HepG2 (cell line): ENCODE measurements at regions not wholly inside any gene's neighbourhood (a gene's known extent, or its start where the extent isn't known, plus 50 kb on each side); places are given as distances from the start of the nearest gene placed in this dataset.
A peak's percentile ranks its signal among the peaks of the same experiment; 100 is the strongest.

Experiments used
- ARID3A ChIP-seq: IDR thresholded peaks from 2 replicates; pipeline ENCODE4 v1.6.1; 2012; ENCODE audit warnings: low read depth, low read length, improper control_type of control experiment
- ATF7-NPFF ChIP-seq: sonication (generic); formaldehyde crosslinking; IDR thresholded peaks from 2 replicates; pipeline ENCODE4 v1.8.1; 2023; ENCODE audit warnings: mild to moderate bottlenecking, low read depth, missing genetic modification reagents, moderate library complexity
- CC2D1A ChIP-seq: sonication (generic); formaldehyde crosslinking; IDR thresholded peaks from 2 replicates; pipeline ENCODE4 v1.8.1; 2023; ENCODE audit warnings: mild to moderate bottlenecking, missing genetic modification reagents
- ETV6 ChIP-seq: sonication (generic); formaldehyde crosslinking; conservative IDR thresholded peaks from 2 replicates; pipeline ENCODE4 v1.4.0; 2020; ENCODE audit warnings: missing genetic modification reagents
- FOXA3 ChIP-seq: IDR thresholded peaks from 2 replicates; pipeline ENCODE4 v1.6.1; 2016; ENCODE audit warnings: missing genetic modification reagents, missing compliant biosample characterization
- FUBP1 ChIP-seq: sonication (generic); formaldehyde crosslinking; IDR thresholded peaks from 2 replicates; pipeline ENCODE4 v1.5.1; 2020; ENCODE audit warnings: missing genetic modification reagents, mild to moderate bottlenecking, borderline replicate concordance
- GTF2F1 ChIP-seq: fragments of 150-350 bp; IDR thresholded peaks from 2 replicates; pipeline ENCODE4 v1.6.1; 2014; ENCODE audit warnings: low read length
- HMGA1 ChIP-seq: sonication (generic); formaldehyde crosslinking; conservative IDR thresholded peaks from 2 replicates; pipeline ENCODE4 v1.4.0; 2020; ENCODE audit warnings: missing genetic modification reagents
- MLLT10 ChIP-seq: sonication (generic); formaldehyde crosslinking; IDR thresholded peaks from 2 replicates; pipeline ENCODE4 v1.4.0; 2020; ENCODE audit warnings: missing genetic modification reagents
- NFE2L1 ChIP-seq: sonication (generic); formaldehyde crosslinking; IDR thresholded peaks from 2 replicates; pipeline ENCODE4 v1.4.0; 2020; ENCODE audit warnings: missing genetic modification reagents, mild to moderate bottlenecking, borderline replicate concordance
- NR2C2 ChIP-seq: sonication (generic); formaldehyde crosslinking; IDR thresholded peaks from 2 replicates; pipeline ENCODE4 v1.4.0; 2020; ENCODE audit warnings: missing genetic modification reagents, mild to moderate bottlenecking, moderate library complexity, borderline replicate concordance
- SETDB1 ChIP-seq: sonication (generic); formaldehyde crosslinking; IDR thresholded peaks from 2 replicates; pipeline ENCODE4 v1.5.1; 2020; ENCODE audit warnings: missing genetic modification reagents, mild to moderate bottlenecking, borderline replicate concordance
- SNAI1 ChIP-seq: sonication (generic); formaldehyde crosslinking; IDR thresholded peaks from 2 replicates; pipeline ENCODE4 v1.5.0; 2020; ENCODE audit warnings: mild to moderate bottlenecking, missing genetic modification reagents, borderline replicate concordance
- SNRNP70 ChIP-seq: fragments of 200-400 bp; formaldehyde crosslinking; IDR thresholded peaks from 2 replicates; pipeline ENCODE4 v1.6.1; 2017; ENCODE audit warnings: mild to moderate bottlenecking, low read depth, low read length, moderate library complexity
- SOX6 ChIP-seq, 2 experiments: fragments of 450-650 bp in 1 of 2; sonication (generic) in 1 of 2; formaldehyde crosslinking in 1 of 2; IDR thresholded peaks; 2 replicates each; pipeline versions ENCODE4 v1.4.0 to v1.6.1; 2017 to 2020; ENCODE audit warnings: antibody characterized with exemption in 1 of 2, mild to moderate bottlenecking in 1 of 2, missing genetic modification reagents in 1 of 2
- ZNF121 ChIP-seq: sonication (generic); formaldehyde crosslinking; IDR thresholded peaks from 2 replicates; pipeline ENCODE4 v1.5.0; 2020; ENCODE audit warnings: mild to moderate bottlenecking, missing genetic modification reagents
- ZNF496 ChIP-seq: sonication (generic); formaldehyde crosslinking; IDR thresholded peaks from 2 replicates; pipeline ENCODE4 v1.8.1; 2023; ENCODE audit warnings: mild to moderate bottlenecking, moderate library complexity, missing genetic modification reagents; ENCODE audit not compliant: insufficient replicate concordance
- ZNF546 ChIP-seq: sonication (generic); formaldehyde crosslinking; conservative IDR thresholded peaks from 2 replicates; pipeline ENCODE4 v1.8.1; 2023; ENCODE audit warnings: mild to moderate bottlenecking, missing genetic modification reagents
- ZNF557 ChIP-seq: sonication (generic); formaldehyde crosslinking; IDR thresholded peaks from 2 replicates; pipeline ENCODE4 v1.4.0; 2020; ENCODE audit warnings: missing genetic modification reagents
- ZNF672 ChIP-seq: sonication (generic); formaldehyde crosslinking; IDR thresholded peaks from 2 replicates; pipeline ENCODE4 v1.8.1; 2022; ENCODE audit warnings: missing genetic modification reagents
- ZNF678 ChIP-seq: sonication (generic); formaldehyde crosslinking; IDR thresholded peaks from 2 replicates; pipeline ENCODE4 v1.4.0; 2020; ENCODE audit warnings: mild to moderate bottlenecking, missing genetic modification reagents
- ZSCAN25 ChIP-seq: sonication (generic); formaldehyde crosslinking; IDR thresholded peaks from 2 replicates; pipeline ENCODE4 v1.8.0; 2022; ENCODE audit warnings: mild to moderate bottlenecking, missing genetic modification reagents
- ZSCAN29 ChIP-seq: sonication (generic); formaldehyde crosslinking; conservative IDR thresholded peaks from 2 replicates; pipeline ENCODE4 v1.4.0; 2020; ENCODE audit warnings: mild to moderate bottlenecking, missing genetic modification reagents
- ZSCAN31 ChIP-seq: sonication (generic); formaldehyde crosslinking; IDR thresholded peaks from 2 replicates; pipeline ENCODE4 v1.5.0; 2020; ENCODE audit warnings: low read depth, mild to moderate bottlenecking, missing genetic modification reagents
- TF ChIP-seq, protein P1 (sequence below): sonication (generic); formaldehyde crosslinking; IDR thresholded peaks from 2 replicates; pipeline ENCODE4 v1.8.0; 2022; ENCODE audit warnings: low read depth, missing genetic modification reagents
- TF ChIP-seq, protein P2 (sequence below): sonication (generic); formaldehyde crosslinking; IDR thresholded peaks from 2 replicates; pipeline ENCODE4 v1.4.0; 2020; ENCODE audit warnings: mild to moderate bottlenecking, missing genetic modification reagents

DNA sequence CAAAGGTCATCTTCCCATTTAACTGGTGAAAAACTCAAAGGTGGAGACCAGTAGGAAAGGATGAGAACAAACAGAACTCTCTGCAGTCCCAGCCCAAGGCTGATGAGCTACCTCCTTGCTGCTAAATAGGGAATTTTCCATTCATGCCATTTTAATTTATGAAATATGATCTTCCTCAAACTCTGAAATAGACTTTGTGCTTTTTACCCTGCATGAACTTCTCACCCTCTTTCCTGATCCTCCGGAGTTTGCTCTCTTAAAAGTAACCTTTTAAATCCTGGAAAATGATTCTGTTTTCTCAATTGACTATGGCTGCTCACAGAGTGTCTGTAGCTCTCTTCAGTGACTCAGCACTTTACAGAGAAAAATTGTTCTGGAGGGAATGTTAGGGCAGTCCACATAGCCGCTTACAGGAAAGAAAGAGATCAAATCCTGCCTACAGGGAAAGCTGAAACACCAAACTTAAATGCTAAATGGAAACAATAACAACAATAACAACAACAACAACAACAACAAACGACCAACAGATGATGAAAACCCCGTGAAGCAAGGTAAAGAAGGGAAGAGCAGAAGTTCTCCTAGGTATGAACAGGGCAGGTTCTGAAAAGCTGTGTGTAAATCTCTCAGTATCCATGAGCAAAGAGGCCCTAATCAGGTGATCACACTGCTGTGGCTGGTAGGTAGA is 79.8 kb upstream of the SESTD1 start (continued):
- TF ChIP-seq SNRNP70 (no peak), ATF7-NPFF (CRISPR knock-in tag) (0 out of 2 replicates have a peak, but pooled peaks have one; percentile 20), SNAI1 (CRISPR knock-in tag) (no peak), CC2D1A (no peak), ETV6 (CRISPR knock-in tag) (no peak), ZNF557 (CRISPR knock-in tag) (no peak), ZSCAN31 (CRISPR knock-in tag) (no peak), SETDB1 (CRISPR knock-in tag) (no peak), ZNF672 (CRISPR knock-in tag) (no peak), ZNF678 (CRISPR knock-in tag) (no peak), MLLT10 (CRISPR knock-in tag) (no peak), ZSCAN29 (CRISPR knock-in tag) (peak; percentile 34; the same call in 1 of the 2 replicates), SOX6 (IDR thresholded peaks at IDR 0.05) (no peak), SOX6 (CRISPR knock-in tag; IDR thresholded peaks at IDR 0.05) (peak; percentile 62), ZNF546 (CRISPR knock-in tag) (no peak), GTF2F1 (no peak), NR2C2 (CRISPR knock-in tag) (peak; percentile 47; the same call in 1 of the 2 replicates), NFE2L1 (CRISPR knock-in tag) (no peak), FUBP1 (CRISPR knock-in tag) (no peak), ARID3A (peak; percentile 87), HMGA1 (CRISPR knock-in tag) (no peak), ZNF496 (CRISPR knock-in tag) (no peak), ZSCAN25 (CRISPR knock-in tag) (no peak), ZNF121 (CRISPR knock-in tag) (peak; percentile 38; the same call in 1 of the 2 replicates), FOXA3 (CRISPR knock-in tag) (peak; percentile 31; the same call in 1 of the 2 replicates)
- TF ChIP-seq, protein P1, sequence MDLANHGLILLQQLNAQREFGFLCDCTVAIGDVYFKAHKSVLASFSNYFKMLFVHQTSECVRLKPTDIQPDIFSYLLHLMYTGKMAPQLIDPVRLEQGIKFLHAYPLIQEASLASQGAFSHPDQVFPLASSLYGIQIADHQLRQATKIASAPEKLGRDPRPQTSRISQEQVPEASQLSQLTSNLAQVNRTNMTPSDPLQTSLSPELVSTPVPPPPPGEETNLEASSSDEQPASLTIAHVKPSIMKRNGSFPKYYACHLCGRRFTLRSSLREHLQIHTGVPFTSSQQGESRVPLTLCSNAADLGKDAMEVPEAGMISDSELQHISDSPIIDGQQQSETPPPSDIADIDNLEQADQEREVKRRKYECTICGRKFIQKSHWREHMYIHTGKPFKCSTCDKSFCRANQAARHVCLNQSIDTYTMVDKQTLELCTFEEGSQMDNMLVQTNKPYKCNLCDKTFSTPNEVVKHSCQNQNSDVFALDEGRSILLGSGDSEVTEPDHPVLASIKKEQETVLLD (CRISPR knock-in tag) = no peak
- TF ChIP-seq, protein P2, sequence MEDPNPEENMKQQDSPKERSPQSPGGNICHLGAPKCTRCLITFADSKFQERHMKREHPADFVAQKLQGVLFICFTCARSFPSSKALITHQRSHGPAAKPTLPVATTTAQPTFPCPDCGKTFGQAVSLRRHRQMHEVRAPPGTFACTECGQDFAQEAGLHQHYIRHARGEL (CRISPR knock-in tag) = no peak
